Right atrium auricular region (tissue), 2 donors: ENCODE measurements at regions not wholly inside any gene's neighbourhood (a gene's known extent, or its start where the extent isn't known, plus 50 kb on each side); places are given as distances from the start of the nearest gene placed in this dataset.

Experiments
- DNase-seq: peaks from one replicate; pipeline ENCODE4 v3.0.0-alpha.2; 2019; ENCODE audit warnings: low spot score
- H3K27ac ChIP-seq, 2 donors: fragments of 200-600 bp; sonication (generic); 1 replicate in 1 of 2; 2 replicates in 1 of 2; pipeline ENCODE4 v1.5.1; 2016 to 2019
- H3K27me3 ChIP-seq, 2 donors: fragments of 200-600 bp; sonication (generic); one replicate each; pipeline versions ENCODE4 v1.5.1 to v1.6.0; 2017 to 2019
- H3K36me3 ChIP-seq: fragments of 200-600 bp; sonication (generic); one replicate; pipeline ENCODE4 v1.5.1; 2016
- H3K4me1 ChIP-seq, 2 donors: fragments of 200-600 bp; sonication (generic); one replicate each; pipeline versions ENCODE4 v1.5.1 to v1.6.0; 2017 to 2019
- H3K4me3 ChIP-seq, 2 donors: fragments of 200-600 bp; sonication (generic); 1 replicate in 1 of 2; 2 replicates in 1 of 2; pipeline ENCODE4 v1.5.1; 2017 to 2019; ENCODE audit warnings: mild to moderate bottlenecking in 1 of 2, moderate library complexity in 1 of 2
- H3K9me3 ChIP-seq, 2 donors: fragments of 200-600 bp; sonication (generic); one replicate each; pipeline ENCODE4 v1.5.1; 2019
- TF ChIP-seq, protein P1 (sequence below), 2 donors: fragments of 200-600 bp; sonication (generic); IDR thresholded peaks; one replicate each; pipeline ENCODE4 v1.5.1; 2019; ENCODE audit warnings: antibody characterized with exemption in 2 of 2

DNA sequence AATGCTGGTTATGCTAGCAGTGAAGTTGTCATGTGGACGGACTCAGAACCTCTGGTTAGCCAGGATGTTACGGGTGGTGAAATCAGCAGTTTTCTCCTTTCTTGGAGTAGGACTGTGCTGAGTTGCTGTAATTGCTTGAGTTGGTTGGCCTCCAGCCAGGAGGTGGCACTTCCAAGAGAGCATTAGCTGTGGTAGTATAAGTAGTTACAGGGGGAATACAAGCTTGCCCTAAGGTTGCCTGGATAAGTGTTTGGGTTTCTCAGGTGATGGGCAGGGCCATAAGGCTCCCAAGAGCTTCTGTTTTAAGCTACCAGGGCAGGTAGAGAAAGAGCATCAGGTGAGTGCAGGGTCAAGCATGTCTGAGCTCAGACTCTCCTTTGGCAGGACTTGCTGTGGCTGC, 103.0 kb downstream of the ZNF518B start:
- Histone ChIP-seq H3K4me1 (no peaks in the 10 kb centered on the region), H3K27me3 (no peaks in the 10 kb centered on the region), H3K27ac (no peak overlapping the region), H3K9me3 (no peaks in the 10 kb centered on the region), H3K36me3 (no peaks in the 10 kb centered on the region), H3K4me3 (no peak overlapping the region)
- DNase-seq: no peak
- TF ChIP-seq, protein P1, sequence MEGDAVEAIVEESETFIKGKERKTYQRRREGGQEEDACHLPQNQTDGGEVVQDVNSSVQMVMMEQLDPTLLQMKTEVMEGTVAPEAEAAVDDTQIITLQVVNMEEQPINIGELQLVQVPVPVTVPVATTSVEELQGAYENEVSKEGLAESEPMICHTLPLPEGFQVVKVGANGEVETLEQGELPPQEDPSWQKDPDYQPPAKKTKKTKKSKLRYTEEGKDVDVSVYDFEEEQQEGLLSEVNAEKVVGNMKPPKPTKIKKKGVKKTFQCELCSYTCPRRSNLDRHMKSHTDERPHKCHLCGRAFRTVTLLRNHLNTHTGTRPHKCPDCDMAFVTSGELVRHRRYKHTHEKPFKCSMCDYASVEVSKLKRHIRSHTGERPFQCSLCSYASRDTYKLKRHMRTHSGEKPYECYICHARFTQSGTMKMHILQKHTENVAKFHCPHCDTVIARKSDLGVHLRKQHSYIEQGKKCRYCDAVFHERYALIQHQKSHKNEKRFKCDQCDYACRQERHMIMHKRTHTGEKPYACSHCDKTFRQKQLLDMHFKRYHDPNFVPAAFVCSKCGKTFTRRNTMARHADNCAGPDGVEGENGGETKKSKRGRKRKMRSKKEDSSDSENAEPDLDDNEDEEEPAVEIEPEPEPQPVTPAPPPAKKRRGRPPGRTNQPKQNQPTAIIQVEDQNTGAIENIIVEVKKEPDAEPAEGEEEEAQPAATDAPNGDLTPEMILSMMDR (IDR thresholded peaks at IDR 0.05): no peak

DNA sequence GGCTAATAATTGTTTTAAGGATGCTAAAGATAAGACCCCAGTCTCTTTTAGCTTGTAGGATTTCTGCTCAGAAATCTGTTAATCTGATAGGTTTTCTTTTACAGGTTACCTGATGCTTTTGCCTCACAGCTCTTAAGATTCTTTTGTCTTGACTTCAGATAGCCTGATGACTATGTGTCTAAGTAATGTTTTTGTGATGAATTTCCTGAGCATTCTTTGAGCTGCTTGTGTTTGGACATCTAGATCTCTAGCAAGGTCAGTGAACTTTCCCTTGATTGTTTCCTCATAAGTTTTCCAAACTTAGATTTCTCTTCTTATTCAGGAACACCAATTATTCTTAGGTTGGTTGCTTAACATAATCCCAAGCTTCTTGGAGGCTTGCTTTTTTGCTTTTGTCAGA, 104.1 kb downstream of the ZNF518B start:
- H3K36me3 ChIP-seq: no peaks in the 10 kb centered on the region
- TF ChIP-seq, protein P1 (IDR thresholded peaks at IDR 0.05): no peak
- no peaks in the 10 kb centered on the region for H3K4me1 ChIP-seq
- no peak overlapping the region for H3K4me3 ChIP-seq
- no peaks in the 10 kb centered on the region for H3K27me3 ChIP-seq
- H3K27ac ChIP-seq: no peak overlapping the region
- no peaks in the 10 kb centered on the region for H3K9me3 ChIP-seq
- DNase-seq: no peak

DNA sequence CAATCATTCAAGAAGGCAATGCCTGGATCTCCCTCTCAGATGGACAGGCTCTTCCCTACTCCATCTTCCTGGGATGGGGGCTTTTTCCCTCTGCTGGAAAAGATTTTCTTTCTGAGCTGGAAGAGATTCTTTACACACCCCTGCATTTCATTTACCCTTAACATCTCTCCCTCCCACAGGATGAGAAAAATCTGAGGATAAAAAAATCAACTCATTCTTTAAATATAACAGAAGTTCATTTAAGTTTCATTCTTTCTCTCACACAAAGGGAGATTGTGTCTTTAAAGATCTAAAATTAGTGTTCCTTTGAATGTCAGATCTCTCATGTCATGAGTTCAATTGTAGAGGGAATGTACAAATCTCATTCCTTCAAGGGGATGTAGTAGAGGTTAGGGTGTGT, 109.0 kb downstream of the ZNF518B start:
- no peaks in the 10 kb centered on the region for H3K9me3 ChIP-seq
- no peak overlapping the region for H3K4me3 ChIP-seq
- H3K27ac ChIP-seq: no peak overlapping the region
- DNase-seq: no peak
- H3K36me3 ChIP-seq: no peaks in the 10 kb centered on the region
- H3K4me1 ChIP-seq: no peaks in the 10 kb centered on the region
- TF ChIP-seq, protein P1 (IDR thresholded peaks at IDR 0.05): no peak
- H3K27me3 ChIP-seq: no peaks in the 10 kb centered on the region

DNA sequence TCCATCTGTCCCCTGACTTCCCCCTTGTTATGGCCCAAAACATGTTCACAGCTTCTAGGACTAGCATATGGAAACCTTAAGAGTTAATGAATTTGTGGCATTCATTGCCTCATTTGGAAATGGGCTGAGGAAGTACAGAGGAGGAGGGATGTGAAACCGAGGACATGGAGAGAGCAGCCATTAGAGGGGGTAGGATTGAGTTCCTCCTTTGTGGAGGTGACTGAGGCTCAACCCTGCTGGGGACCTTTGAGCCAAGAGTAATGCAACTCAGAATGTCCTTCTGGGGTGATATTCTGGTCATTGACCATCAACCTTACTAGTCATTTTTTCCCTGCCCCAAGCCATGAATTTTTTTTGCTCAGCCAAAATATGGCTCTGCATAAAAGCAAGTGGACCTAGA, 109.4 kb downstream of the ZNF518B start:
- Histone ChIP-seq H3K27me3 (no peaks in the 10 kb centered on the region), H3K4me3 (no peak overlapping the region)
- TF ChIP-seq, protein P1 (IDR thresholded peaks at IDR 0.05): no peak

DNA sequence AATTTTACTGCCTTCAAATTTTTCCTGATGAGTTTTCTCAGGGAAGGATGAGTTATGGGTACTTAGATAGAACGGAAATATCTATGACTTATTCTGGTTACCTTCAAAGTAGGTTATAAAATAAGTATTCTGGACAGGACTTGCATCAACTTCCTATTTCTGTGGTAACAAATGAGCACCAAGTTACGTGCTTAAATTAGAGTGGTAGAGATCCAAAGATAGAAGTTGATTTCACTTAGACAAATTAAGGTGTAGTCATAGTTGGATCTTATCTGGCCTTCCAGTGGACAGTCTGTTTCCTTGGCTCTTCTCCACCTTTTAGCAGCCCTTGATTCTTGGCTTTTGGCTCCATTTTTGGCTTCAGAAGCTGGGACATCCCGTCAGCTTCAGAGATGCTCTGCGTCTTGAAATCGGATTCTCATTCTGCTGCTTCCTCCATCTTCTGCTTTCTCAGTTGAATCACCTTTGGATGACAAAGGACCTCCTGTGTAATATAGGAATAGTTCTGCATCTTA, 109.9 kb downstream of the ZNF518B start:
- TF ChIP-seq, protein P1 (IDR thresholded peaks at IDR 0.05): no peak
- no peaks in the 10 kb centered on the region for H3K36me3 ChIP-seq

More for the DNA sequence above, 109.4 kb downstream of the ZNF518B start:
- no peaks in the 10 kb centered on the region for H3K36me3 ChIP-seq
- H3K9me3 ChIP-seq: no peaks in the 10 kb centered on the region
- H3K27ac ChIP-seq: no peak overlapping the region
- no peak for DNase-seq
- no peaks in the 10 kb centered on the region for H3K4me1 ChIP-seq

DNA sequence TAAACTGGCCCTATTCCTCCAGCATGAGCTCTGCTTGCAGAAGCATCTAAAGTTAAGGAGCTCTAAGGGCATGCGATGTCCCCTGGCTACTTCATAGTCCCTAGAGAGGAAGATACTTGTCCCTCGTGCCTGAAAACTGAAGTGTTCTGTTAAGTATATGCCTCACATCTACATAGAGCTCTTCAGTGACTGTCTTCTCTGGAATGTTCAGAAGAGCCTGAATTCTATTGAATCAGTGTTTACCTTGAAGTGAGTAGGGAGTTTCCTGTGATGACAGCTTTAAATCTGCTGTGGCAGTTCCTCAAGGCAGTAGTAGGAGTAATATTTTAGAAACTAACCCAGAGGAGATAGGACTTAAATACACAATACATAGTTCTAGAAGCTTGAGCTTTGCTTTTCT, 111.2 kb downstream of the ZNF518B start:
- Histone ChIP-seq H3K36me3 (no peaks in the 10 kb centered on the region), H3K9me3 (no peaks in the 10 kb centered on the region), H3K4me1 (no peaks in the 10 kb centered on the region), H3K27me3 (no peaks in the 10 kb centered on the region), H3K27ac (no peak overlapping the region), H3K4me3 (no peak overlapping the region)
- TF ChIP-seq, protein P1 (IDR thresholded peaks at IDR 0.05): no peak
- no peak for DNase-seq

More for the DNA sequence above, 109.9 kb downstream of the ZNF518B start:
- no peaks in the 10 kb centered on the region for H3K9me3 ChIP-seq
- H3K4me3 ChIP-seq: no peak overlapping the region
- H3K27me3 ChIP-seq: no peaks in the 10 kb centered on the region
- no peaks in the 10 kb centered on the region for H3K4me1 ChIP-seq
- H3K27ac ChIP-seq: no peak overlapping the region
- DNase-seq: no peak
